ENCODE measurements at regions not wholly inside any gene's neighbourhood (a gene's known extent, or its start where the extent isn't known, plus 50 kb on each side); places are given as distances from the start of the nearest gene placed in this dataset.

DNA sequence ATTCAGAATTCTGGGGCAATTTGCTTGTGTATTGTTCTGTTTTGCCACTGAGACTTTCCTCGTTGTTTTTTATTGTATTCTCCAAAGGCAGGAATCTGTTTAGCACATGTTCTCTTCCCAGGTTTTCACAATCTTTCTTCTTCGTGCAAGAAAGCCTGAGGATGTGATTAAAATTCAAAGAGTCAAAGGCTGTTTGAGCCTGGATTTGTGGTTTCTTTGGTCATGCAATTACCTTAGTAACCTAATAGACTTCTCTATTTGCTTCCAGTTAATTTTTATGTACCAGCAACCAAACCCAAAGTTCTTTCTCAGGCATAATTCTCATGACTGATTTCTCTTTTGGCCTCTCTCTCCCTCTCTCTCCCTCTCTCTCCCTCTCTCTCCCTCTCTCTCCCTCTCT, 1420.1 kb upstream of the TENM3 start:
- intact Hi-C loops (cut with DNase I), result no loop called here

DNA sequence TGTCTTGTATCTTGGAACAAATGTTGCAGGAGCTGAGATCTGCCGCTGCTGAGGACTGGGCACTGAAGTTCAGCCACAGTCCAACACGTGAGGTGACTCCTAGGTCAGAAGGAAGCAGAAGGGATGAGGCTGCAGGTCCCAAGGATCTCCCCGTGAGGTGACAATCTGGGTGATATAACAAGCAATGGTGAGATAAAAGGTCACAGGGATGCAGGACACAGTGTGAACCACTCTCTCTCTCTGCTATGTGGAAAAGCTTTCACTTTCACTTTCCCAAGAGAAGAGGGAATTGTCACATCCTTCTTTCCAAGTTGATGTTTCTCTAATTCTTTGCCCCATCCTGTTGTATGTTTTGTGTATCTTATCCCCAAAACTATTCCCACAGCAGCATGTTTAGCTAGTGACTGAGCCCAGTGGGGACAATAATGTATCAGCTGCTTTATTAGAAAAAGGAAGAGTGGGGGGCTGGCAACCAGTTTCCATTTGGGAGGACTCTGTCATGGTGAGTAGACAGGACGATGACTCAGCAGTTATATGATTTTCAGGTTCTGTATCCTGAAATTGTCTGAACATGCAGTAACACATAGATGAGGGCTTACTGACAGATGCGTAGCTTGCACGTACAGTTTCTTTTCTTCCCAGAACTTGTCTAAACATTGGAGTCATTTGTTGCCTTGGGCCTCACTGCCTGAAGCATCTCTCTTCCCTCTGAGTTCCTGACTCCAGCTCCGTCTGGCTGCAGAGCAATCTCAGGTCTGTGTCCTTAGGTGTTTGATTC, 1415.8 kb upstream of the TENM3 start:
- intact Hi-C loops (cut with DNase I), result loop anchor here (2.0 to 5.0 kb wide), 4 partner anchors 120 to 700 kb away; no protein-coding TSS in a partner anchor
- DNase-seq, result peak in 2 of 10 donors; percentile 15 to 67

More for the DNA sequence above, 1420.1 kb upstream of the TENM3 start:
- DNase-seq, result no peak

DNA sequence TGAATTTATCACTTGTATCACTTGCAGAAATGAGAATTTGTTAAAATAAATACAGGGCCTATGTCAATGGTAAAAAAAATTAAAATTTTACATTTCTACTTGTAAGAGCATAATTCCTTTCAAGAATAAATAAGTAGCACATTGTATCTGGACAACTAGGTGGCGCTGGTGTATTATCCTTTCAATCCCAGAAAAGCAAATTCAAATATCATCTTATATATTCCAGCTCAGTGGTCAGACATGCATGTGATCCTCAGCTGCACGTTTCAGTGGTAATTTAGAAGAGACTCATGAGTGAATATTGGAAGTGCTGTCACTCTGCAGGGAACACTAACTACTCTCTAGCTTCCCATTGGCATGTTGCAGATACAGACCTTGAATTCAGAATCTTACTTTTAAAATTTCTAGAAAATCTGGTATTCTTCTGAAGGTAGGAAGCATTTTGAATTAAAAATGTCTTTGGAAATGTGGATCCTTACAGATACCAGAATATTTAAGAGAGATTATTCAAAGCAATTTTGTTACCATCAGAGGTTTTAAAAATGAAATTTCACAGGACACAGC, 1414.7 kb upstream of the TENM3 start:
- intact Hi-C loops (cut with DNase I), result loop anchor here (2.0 to 5.0 kb wide), 4 partner anchors 119 to 699 kb away; no protein-coding TSS in a partner anchor
- DNase-seq, result peak in 2 of 10 donors; percentile 22 to 31

DNA sequence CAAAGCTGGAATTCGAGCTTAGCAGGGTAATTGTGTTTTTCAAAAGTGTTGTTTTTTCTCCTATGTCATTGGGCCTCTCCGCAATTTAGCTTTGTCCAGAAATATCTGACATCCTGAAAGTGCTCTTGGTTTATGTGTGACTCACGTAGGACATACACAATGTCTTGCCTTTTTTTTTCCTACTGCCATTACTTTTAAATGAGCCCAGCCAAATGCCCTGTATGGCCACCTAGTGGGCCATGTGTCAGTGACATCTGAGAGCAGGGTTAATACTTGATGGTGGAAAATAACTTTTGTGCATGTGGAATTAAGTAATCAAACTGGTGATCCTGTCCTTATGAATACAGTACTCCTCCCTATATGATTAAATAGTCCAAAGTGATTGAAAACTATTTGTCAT, 1411.1 kb upstream of the TENM3 start:
- intact Hi-C loops (cut with DNase I), result no loop called here
- DNase-seq, result no peak

DNA sequence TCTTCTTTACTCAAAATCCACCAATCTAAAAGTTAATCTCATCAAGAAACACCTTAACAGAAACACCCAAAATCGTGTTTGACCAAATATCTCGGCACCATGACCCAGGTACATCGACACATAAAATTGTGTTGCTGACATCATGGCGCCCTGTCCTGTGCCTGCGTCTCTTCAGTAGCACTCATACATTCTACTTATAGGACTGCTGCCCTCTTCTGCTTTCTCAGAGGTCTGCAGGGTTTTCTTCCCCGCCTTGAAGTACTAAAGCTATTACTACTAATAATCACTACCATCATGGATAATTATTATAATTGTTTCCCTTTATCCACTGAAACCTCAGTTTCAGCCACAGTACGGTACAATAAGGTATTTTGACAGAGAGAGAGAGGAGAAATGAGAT, 1403.1 kb upstream of the TENM3 start:
- intact Hi-C loops (cut with DNase I), result no loop called here
- no peak for DNase-seq

DNA sequence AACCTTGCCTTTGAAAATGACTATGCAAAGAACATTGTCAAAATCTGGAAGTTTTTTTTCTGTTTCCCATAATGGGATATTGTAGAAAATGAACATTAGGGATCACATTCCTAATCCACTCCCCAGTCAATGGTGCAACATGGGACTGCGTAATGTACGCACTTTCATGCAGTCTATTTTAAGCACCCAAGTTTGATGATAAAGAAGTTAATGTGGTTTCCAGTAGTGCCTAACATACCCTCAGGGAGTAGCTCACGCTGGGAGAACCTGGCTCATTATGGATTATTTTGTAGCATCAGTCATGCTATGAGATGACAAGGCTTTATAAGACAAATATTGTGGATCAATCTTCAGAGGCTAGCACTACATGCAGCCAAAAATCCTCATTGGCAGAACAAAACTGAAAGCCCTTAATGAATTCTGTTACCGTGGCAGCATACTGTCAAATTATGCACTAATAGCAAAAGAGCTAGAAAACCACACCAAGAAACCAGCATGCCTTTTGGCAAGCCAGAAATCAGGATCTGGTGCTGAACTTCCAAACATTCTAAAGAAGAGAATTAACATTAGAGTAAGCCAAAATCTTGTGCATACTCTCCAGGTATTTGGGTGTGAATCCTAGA, 1392.8 kb upstream of the TENM3 start:
- no peak for DNase-seq
- intact Hi-C loops (cut with DNase I), result no loop called here

DNA sequence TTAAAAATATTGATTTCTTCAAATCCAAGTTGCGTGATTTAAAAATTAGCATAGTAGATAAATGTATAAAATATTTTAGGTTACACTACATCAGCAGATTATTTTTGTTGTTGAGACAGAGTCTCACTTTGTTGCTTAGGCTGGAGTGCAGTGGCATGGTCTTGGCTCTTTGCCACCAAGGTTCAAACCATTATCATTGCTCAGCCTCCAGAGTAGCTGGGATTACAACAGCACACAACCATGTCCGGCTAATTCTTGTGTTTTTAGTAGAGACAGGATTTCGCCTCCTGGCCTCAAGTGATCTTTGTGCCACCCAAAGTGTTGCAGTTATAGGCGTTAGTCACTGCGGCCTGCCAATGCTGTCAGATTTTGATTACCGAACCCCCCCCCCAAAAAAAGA, 1390.5 kb upstream of the TENM3 start:
- intact Hi-C loops (cut with DNase I), result no loop called here
- DNase-seq, result no peak

DNA sequence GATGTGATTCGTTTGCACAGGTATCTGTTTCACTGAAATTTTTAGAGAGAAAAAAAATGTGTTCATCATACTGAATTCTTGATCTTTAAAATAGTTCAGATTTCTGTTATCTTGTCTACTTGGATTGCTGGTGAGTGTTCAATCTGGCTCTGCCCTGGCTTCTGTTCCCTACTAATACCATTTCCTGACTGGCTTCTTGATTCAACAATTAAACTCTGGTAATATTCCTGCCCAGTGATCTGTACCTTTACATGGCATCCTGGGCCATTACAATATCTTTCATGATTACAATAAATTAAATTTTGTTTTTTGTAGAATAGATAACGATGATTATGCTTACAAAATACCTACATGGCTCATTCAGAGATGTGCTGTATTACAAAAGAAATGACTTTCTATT, 1388.0 kb upstream of the TENM3 start:
- DNase-seq, result no peak
- intact Hi-C loops (cut with DNase I), result no loop called here

DNA sequence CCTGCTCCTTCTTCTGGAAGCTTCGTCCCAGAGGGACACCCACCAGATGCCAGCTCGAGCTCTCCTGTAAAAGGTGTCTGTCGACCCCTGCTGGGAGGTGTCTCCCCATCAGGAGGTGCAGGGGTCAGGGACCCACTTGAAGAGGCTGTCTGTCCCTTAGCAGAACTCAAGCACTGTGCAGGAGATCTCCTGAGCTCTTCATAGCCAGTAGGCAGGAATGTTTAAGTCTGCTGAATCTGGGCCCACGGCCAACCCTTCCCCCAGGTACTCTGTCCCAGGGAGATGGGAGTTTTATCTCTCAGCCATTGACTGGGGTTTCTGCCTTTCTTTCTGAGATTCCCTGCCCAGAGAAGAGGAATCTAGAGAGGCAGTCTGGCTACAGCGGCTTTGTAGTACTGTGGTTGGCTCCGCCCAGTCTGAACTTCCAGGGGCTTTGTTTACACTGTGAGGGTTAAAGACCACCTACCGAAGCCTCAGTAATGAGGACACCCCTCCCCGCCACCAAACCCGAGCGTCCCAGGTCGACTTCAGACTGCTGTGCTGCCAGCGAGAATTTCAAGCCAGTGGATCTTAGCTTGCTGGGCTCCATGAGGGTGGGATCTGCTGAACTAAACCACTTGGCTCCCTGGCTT, 1383.0 kb upstream of the TENM3 start:
- intact Hi-C loops (cut with DNase I), result no loop called here
- peak in 1 of 10 donors; percentile 55 for DNase-seq

DNA sequence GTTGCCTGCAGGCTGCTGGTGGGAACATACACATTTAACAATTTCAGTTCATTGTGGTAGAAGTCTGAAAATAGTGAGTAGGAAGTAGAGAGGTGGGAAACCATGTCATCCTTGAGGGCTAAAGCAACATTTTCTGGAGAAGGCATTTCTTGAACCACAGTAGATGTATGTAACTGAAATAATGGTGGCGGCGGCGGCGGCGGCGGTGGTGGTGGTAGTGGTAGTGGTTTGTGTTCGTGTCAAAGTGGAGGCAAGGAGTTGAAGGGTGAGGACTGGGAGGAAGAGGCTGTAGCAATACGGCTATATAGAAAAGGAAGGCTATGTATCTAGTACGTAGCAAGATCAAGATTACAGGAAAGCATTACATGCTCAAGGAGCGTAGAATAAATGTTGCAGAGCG, 1381.6 kb upstream of the TENM3 start:
- no peak for DNase-seq
- intact Hi-C loops (cut with DNase I), result no loop called here

DNA sequence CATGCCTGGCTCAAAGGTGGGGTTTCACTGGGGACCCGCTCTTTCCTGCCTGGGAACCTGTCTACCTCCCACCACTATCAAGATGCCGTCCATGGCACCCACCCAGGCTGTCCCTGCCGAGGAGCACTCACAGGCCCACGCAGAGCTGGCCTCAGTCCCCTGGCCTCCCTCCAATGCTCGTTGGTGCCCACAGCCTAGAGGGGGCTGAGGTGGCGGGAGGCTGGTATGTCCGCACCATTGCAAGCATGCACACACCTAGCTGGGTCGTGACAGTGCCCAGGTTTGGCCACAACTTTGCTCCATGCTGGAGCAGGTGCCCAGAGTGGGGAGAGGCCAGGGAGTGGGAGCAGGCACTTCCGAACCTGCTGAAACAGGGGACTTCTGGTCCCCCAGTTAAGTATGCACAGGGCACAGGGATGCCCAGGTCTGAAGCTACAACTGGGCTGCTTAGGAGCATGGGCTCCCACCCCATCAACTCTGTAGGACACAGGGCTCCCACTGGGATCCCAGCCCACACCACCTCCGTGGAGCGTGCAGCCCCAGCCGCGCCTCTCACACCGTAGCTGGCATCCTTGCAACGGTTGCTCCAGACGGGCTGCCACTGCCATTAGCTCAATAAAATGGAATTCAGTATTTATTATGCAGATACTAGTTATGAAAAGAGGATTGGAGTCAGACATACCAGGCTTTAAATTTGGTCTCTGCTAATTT, 1376.1 kb upstream of the TENM3 start:
- peak in 1 of 10 donors; percentile 60 for DNase-seq
- intact Hi-C loops (cut with DNase I), result no loop called here

DNA sequence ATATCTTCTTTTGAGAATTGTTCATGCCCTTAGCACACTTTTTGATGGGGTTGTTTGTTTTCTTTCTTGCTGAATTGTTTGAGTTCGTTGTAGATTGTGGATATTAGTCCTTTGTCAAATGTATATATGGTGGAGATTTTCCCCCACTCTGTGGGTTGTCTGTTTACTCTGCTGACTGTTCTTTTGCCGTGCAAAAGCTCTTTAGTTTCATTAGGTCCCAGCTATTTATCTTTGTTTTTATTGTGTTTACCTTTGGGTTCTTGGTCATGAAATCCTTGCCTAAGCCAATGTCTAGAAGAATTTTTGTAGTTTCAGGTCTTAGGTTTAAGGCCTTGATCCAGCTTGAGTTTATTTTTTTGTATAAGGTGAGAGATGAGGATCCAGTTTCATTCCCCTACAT, 1372.6 kb upstream of the TENM3 start:
- no peak for DNase-seq
- intact Hi-C loops (cut with DNase I), result no loop called here

DNA sequence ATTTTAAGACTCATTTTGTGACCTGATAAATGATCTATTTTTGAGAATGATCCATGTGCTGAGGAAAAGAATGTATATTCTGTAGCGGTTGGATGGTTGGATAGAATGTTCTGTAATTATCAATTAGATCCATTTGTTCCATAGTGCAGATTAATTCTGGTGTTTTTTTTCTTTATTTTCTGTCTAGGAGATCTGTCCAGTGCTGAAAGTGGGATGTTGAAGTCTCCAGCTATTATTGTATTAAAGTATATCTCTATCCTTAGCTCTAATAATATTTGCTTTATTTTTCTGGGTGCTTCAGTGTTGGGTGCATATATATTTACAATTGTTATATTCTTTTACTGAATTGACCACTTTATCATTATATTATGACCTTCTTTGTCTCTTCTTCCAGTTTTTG, 1344.9 kb upstream of the TENM3 start:
- no peak for DNase-seq
- intact Hi-C loops (cut with DNase I), result no loop called here

DNA sequence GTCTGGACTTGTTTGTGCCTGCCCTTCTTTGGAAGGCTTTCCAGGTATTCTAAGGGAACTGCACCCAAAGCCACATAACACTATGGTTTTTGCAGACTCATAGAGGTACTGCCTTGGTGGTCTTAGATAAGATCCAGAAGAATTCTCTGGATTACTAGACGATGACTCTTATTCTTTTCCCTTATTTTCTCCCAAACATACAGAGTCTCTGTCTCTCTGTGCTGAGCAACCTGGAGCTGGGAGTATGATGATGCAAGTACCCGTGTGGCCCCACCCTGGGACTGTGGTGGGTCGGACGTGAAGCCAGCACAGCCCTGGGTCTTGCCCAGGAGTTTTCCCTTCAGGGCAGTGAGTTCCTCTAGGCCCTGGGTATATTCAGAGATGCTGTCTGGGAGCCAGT, 1342.4 kb upstream of the TENM3 start:
- no peak for DNase-seq
- intact Hi-C loops (cut with DNase I), result no loop called here

DNA sequence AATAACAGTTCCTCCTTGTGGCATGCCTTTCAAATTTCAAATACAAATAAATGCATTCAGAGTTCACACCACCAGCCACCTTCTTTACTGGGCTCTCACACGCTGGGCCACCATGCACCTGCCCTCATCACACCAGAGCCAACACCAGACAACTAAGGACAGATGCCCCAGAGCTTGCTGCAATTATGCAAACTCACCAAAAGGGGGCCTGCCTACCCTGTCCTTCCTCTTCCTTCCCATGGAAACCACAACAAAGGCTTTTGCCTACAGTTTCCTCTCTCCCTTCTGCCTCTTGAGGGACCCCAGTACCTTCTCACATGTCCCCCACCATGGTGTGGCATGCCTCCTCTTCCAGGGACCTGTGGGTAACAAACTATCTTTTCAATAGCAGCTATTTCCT, 1333.9 kb upstream of the TENM3 start:
- DNase-seq, result no peak
- intact Hi-C loops (cut with DNase I), result no loop called here

DNA sequence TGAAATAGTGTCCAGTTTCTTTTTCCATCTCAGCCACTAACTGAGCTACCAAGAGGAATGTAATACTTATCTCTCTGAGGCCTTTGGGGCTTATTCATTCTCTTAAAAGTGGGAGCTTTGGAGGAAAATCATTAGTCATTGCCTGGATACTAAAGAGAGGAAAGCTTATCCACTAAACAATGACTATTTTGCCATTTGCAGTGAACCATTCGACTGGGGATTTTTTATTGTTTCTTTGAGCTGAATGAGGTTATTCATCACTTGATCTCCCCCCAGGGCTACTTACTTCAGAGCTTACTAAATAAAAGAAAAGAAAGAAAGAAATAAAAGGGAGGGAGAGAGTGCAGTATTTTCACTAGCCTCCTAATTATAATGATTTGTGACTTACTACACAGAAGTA, 1329.5 kb upstream of the TENM3 start:
- intact Hi-C loops (cut with DNase I), result no loop called here
- DNase-seq, result no peak

DNA sequence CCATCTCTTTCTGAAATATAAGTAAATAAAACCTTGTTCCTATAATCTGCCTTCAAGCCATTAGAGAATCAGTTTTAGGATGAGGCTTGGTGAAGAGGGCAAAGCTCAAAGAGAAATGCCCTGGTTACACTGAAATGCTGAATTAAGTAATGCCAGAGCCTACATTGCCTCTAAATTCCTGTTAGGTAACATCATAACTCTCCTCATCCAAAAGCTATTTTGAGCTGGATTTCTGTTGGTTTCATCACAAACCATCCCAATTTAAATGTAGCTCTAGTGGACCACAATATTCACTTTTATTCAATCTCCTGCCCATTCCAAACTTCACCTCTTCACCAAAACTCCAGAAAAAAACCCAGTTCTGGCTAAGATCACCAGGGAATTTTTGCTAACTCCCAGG, 1319.7 kb upstream of the TENM3 start:
- intact Hi-C loops (cut with DNase I), result no loop called here
- no peak for DNase-seq

DNA sequence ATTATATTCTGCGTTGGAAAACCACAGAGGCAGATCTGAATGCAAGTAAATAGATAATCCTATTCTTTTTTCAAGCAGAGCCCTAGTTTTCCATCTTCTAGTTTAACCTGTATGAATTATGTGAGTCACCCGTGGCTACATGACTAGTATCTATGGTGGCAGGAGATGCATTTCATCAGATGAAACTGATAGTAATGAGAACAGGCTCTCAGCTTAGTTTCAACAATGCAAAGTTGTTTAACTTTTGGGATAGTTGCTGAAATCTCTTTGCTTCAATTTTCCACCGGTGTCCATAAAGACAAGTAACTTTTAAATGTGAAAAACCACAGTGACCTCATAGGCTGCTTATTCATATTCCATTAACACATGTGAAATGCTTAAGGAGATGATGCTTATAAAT, 1317.4 kb upstream of the TENM3 start:
- intact Hi-C loops (cut with DNase I), result no loop called here
- no peak for DNase-seq

DNA sequence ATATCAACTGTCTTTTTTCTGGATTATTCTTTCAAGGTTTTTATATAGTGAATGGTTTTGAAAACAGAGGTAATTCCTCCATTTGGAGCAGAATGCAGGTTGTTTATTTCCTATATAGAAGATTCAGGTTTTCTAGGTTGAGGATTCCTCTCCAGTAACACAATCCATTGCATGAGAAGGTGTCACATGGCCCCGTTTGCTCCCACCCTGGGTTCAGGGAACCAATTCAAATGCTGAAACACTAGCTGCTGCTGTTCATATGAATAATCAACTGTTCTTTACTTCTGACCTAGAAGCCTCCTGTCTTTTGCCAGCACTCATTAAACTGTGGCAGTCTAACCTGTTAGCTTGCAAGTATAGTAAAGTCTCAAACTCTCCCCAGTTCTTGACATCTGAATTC, 1316.9 kb upstream of the TENM3 start:
- intact Hi-C loops (cut with DNase I), result no loop called here
- DNase-seq, result no peak

DNA sequence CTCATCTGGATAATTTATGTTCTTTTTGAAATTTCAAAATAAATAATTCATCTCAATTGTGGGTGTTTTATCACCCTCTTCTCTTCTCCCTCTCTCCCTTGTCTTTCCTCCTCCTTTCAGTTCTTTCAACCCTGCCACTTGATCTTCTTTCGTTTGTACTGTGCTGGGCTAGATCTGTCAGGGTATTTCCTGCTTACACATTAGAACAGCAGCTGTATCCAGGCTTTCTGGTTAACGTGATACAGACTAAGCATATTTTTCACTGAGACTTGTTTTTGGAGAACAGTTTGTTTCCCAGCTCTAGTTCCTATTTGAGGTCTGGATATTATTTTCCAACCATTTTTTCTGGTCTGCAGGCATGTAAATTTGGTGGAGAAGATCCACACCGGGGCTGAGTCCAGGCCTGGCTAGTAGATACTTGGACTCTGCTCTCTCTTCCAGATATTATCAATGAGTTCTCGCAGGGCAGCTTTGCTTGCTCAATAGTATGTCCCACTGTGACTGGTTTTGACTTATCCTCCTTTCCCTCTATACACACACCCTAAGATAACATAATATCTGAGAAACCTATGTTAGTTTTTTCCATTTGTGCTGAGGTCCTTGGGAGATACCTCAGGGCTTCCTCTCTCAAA, 1310.7 kb upstream of the TENM3 start:
- intact Hi-C loops (cut with DNase I), result no loop called here
- no peak for DNase-seq
